Testis (tissue), 2 donors: ENCODE measurements at regions not wholly inside any gene's neighbourhood (a gene's known extent, or its start where the extent isn't known, plus 50 kb on each side); places are given as distances from the start of the nearest gene placed in this dataset.

Experiments used
- DNase-seq: peaks from one replicate; pipeline ENCODE4 v3.0.0-alpha.2; 2019
- H3K27ac ChIP-seq, 2 donors: fragments of 200-600 bp; sonication (generic); one replicate each; pipeline ENCODE4 v1.5.1; 2019
- H3K27me3 ChIP-seq: fragments of 200-600 bp; sonication (generic); one replicate; pipeline ENCODE4 v1.5.1; 2019
- H3K36me3 ChIP-seq: fragments of 200-600 bp; sonication (generic); one replicate; pipeline ENCODE4 v1.5.1; 2017; ENCODE audit warnings: low read depth; ENCODE audit errors: missing control alignments
- H3K4me1 ChIP-seq: fragments of 200-600 bp; sonication (generic); one replicate; pipeline ENCODE4 v1.5.1; 2019
- H3K4me3 ChIP-seq, 2 donors: fragments of 200-600 bp; sonication (generic); one replicate each; pipeline ENCODE4 v1.5.1; 2017 to 2019
- H3K9me3 ChIP-seq: fragments of 200-600 bp; sonication (generic); one replicate; pipeline ENCODE4 v1.5.1; 2017
- POLR2A ChIP-seq: fragments of 450-650 bp; IDR thresholded peaks from one replicate; pipeline ENCODE4 v1.6.1; 2017; ENCODE audit warnings: antibody characterized with exemption, mild to moderate bottlenecking, moderate library complexity
- WGBS, 2 donors: methylation state at CpG; one replicate each; pipeline ENCODE4 v1.1.5; 2018; 5-methylcytosine and 5-hydroxymethylcytosine counted together
- intact Hi-C: fragments of 100-400 bp; cut with DNase I; formaldehyde crosslinking; loops from one replicate; pipeline ENCODE4 v1.15.1; 2023; ENCODE audit warnings: low total_unique reads
- TF ChIP-seq, protein P1 (sequence below), 3 experiments: fragments of 450-650 bp in 2 of 3; fragments of 200-600 bp in 1 of 3; sonication (generic) in 1 of 3; IDR thresholded peaks; one replicate each; pipeline ENCODE4 v1.5.1; 2016 to 2019; ENCODE audit warnings: antibody characterized with exemption in 3 of 3, mild to moderate bottlenecking in 2 of 3, moderate library complexity in 1 of 3

DNA sequence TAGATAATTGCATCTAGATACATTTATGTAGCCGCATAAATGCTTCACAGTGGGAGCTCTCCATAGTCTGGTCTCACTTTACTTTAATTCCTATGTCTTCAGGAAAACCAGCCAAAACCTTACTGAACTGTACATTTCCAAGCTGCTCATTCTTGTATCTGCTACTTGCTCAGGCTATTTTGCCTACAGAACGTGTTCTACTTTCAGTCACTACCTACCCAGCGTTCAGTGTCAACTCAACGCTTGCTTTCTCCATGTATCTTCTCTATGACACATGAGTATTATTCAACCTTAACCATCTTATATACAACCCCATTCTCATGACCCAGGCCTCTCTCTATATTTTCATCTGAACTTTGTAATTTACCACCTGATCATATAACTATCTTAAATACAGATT is 101.9 kb downstream of the KLF12 start:
- H3K4me3 ChIP-seq = no peak overlapping the region
- no peaks in the 10 kb centered on the region for H3K27me3 ChIP-seq
- TF ChIP-seq POLR2A = no peak
- TF ChIP-seq, protein P1, sequence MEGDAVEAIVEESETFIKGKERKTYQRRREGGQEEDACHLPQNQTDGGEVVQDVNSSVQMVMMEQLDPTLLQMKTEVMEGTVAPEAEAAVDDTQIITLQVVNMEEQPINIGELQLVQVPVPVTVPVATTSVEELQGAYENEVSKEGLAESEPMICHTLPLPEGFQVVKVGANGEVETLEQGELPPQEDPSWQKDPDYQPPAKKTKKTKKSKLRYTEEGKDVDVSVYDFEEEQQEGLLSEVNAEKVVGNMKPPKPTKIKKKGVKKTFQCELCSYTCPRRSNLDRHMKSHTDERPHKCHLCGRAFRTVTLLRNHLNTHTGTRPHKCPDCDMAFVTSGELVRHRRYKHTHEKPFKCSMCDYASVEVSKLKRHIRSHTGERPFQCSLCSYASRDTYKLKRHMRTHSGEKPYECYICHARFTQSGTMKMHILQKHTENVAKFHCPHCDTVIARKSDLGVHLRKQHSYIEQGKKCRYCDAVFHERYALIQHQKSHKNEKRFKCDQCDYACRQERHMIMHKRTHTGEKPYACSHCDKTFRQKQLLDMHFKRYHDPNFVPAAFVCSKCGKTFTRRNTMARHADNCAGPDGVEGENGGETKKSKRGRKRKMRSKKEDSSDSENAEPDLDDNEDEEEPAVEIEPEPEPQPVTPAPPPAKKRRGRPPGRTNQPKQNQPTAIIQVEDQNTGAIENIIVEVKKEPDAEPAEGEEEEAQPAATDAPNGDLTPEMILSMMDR (IDR thresholded peaks at IDR 0.05) = no peak

DNA sequence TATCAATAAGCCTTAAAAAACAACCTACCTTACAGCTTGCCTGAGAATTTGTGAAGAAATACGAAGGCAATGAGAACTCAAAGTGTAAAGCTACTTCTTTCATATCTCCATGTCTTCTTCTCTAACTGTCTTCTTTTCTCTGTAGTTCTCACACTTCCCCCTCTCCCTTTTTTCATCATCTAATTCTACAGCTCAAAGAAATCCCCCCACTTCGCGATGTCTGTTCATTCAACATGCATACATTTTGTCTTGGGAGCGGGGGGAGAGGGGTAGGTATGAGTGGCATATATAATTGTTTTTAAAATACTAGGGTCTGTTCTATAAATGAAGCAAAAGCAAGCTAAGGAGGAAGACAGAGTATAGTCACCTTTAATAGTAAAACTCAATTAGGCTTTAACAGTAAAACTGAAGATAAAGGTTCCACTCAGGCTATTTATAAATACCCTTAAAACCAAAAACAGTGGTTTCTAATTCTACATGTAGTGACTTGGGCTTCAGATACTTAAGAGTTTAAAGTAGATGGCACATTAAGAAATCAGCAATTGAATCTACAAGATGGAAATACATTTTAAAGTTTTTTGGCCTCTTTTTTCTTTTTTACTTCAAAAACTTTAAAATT is 106.9 kb downstream of the KLF12 start:
- Histone ChIP-seq H3K4me1 (no peaks in the 10 kb centered on the region), H3K27ac (no peak overlapping the region), H3K36me3 (no peaks in the 10 kb centered on the region), H3K4me3 (no peak overlapping the region), H3K27me3 (no peaks in the 10 kb centered on the region), H3K9me3 (no peaks in the 10 kb centered on the region)
- DNase-seq = no peak
- 89 to 91% methylated on average over 4 of the region's 4 CpGs for WGBS, 2 donors
- no peak for TF ChIP-seq POLR2A
- TF ChIP-seq, protein P1 (IDR thresholded peaks at IDR 0.05) = no peak
- intact Hi-C loops = no loop called here

More for the DNA sequence above, 101.9 kb downstream of the KLF12 start:
- H3K4me1 ChIP-seq = peaks cover 10% of the 10 kb centered on the region
- intact Hi-C loops = no loop called here
- 62 to 71% methylated on average over 4 of the region's 4 CpGs for WGBS, 2 donors
- no peak for DNase-seq
- H3K27ac ChIP-seq = peak overlapping the region in 1 of 2 donors; percentile 1
- H3K36me3 ChIP-seq = no peaks in the 10 kb centered on the region
- H3K9me3 ChIP-seq = no peaks in the 10 kb centered on the region

DNA sequence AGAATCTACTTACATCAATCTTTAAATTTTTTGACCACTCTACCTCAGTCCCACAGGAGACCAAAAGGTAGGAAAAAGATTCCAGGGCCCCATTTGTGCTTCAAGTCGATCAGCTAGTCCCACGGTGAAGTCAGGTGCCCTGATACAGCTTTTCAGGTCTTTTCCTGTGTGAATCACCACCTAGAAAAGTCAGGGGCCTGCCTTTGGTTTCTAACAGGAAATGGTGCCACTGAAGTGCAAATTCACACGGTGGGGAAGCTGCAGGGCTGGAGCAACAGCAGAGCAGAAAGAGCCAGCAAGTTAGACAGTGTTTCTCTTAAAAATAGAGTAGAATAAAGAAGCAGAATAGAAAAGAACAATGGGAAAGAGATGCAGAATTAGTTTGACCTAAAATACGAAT is 107.5 kb downstream of the KLF12 start:
- intact Hi-C loops = no loop called here
- no peak for DNase-seq
- Histone ChIP-seq H3K36me3 (no peaks in the 10 kb centered on the region), H3K9me3 (no peaks in the 10 kb centered on the region), H3K4me3 (no peak overlapping the region), H3K4me1 (no peaks in the 10 kb centered on the region), H3K27ac (no peak overlapping the region), H3K27me3 (no peaks in the 10 kb centered on the region)
- TF ChIP-seq, protein P1 (IDR thresholded peaks at IDR 0.05) = no peak
- no peak for TF ChIP-seq POLR2A
- 58 to 71% methylated on average over 4 of the region's 4 CpGs for WGBS, 2 donors

DNA sequence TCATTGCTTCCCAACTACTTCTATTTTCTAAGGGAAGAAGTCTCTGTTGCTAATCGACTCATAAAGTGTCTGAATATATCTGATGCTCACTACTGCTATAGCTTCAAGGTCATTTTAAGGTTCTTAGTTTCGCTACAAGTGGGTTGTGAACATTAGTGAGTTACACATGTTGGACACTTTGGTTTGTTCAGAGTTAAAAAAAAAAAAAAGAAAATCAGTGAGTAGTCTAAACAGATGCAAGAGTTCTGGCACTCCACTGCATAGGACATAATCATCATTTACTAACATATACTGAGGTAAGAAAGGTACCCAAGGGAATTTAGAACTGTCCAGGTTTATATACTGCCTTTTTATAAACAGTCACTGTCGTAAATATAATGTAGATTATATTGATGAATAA is 108.8 kb downstream of the KLF12 start:
- TF ChIP-seq, protein P1 (IDR thresholded peaks at IDR 0.05) = no peak
- TF ChIP-seq POLR2A = no peak
- H3K9me3 ChIP-seq = no peaks in the 10 kb centered on the region
- intact Hi-C loops = no loop called here
- no peaks in the 10 kb centered on the region for H3K36me3 ChIP-seq
- H3K27ac ChIP-seq = no peak overlapping the region
- DNase-seq = no peak
- no peaks in the 10 kb centered on the region for H3K4me1 ChIP-seq
- 44 to 52% methylated on average over 3 of the region's 3 CpGs for WGBS, 2 donors
- no peak overlapping the region for H3K4me3 ChIP-seq
- no peaks in the 10 kb centered on the region for H3K27me3 ChIP-seq

DNA sequence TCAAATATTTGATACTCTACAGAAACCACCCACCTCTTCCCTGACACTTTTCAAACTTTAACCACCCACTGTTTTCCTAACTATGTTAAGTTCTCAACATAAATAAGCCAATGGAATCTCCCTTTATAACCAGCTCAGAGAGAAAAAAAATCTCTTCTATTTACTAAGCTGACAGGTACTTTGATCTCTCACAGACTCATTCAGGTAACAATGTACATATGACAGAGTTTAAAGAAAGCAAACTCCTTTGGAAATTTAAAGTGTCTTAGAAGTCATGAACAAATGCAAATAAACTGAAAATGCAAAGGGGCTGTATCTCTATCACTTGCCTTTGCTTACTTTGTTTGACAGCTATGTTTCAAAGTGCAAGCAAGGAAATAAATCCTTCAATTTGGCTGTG is 109.3 kb downstream of the KLF12 start:
- TF ChIP-seq, protein P1 (IDR thresholded peaks at IDR 0.05) = no peak
- Histone ChIP-seq H3K9me3 (no peaks in the 10 kb centered on the region), H3K36me3 (no peaks in the 10 kb centered on the region), H3K4me1 (no peaks in the 10 kb centered on the region), H3K4me3 (no peak overlapping the region), H3K27ac (no peak overlapping the region), H3K27me3 (no peaks in the 10 kb centered on the region)
- intact Hi-C loops = no loop called here
- DNase-seq = no peak
